ENCODE measurements at regions not wholly inside any gene's neighbourhood (a gene's known extent, or its start where the extent isn't known, plus 50 kb on each side); places are given as distances from the start of the nearest gene placed in this dataset.

- in situ Hi-C loops (cut with MboI; ENCODE audit: low pct_unique_long_range_greater_than_20kb, low sequenced_read_pairs), result no loop called here
- no peak for DNase-seq
Observed at GRCh38 chr4:14636563-14636962, 365.7 kb upstream of the CPEB2 start.

DNA sequence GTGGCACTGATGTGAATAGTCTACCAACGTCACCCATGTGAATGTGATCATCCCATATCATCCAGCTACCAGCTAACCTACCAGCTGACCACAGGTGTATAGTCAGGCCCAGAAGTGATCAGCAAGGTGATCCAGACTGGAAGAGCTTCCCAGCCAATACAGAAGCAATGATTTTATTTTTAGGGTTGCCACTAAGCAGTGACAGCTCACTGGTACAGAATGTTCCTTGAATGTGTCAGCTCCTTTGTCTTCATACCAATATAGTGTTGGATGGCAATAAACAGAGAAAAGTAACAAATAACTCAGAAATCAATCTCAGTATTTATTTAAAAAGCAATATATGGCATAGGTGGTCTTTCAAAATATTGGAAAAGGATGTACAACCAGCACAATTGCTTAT is 361.8 kb upstream of the CPEB2 start:
- DNase-seq, result no peak
- in situ Hi-C loops (cut with MboI; ENCODE audit: low pct_unique_long_range_greater_than_20kb, low sequenced_read_pairs), result no loop called here

DNA sequence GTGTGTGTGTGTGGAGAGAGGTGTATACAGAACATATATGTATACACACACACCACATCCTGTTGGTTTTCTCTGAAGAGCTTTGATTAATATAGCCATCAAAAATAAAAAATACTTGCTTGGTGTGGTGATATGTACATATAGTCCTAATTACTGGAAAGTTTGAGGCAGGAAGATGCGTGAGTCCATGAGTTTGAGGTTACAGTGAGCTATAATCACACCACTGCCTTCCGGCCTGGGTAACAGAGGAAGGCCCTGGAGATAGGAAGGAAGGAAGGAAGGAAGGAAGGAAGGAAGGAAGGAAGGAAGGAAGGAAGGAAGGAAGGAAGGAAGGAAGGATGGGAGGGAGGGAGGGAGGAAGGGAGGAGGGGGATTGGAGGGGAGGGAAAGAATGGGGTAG is 360.4 kb upstream of the CPEB2 start:
- no peak for DNase-seq
- in situ Hi-C loops (cut with MboI; ENCODE audit: low pct_unique_long_range_greater_than_20kb, low sequenced_read_pairs), result no loop called here

GRCh38 chr4:14644580-14645282 is 357.6 kb upstream of the CPEB2 start:
- in situ Hi-C loops (cut with MboI; ENCODE audit: low pct_unique_long_range_greater_than_20kb, low sequenced_read_pairs), result no loop called here
- DNase-seq, result no peak

- in situ Hi-C loops (cut with MboI; ENCODE audit: low pct_unique_long_range_greater_than_20kb, low sequenced_read_pairs), result no loop called here
- DNase-seq, result no peak
Observed at GRCh38 chr4:14646831-14647230, 355.4 kb upstream of the CPEB2 start.

DNA sequence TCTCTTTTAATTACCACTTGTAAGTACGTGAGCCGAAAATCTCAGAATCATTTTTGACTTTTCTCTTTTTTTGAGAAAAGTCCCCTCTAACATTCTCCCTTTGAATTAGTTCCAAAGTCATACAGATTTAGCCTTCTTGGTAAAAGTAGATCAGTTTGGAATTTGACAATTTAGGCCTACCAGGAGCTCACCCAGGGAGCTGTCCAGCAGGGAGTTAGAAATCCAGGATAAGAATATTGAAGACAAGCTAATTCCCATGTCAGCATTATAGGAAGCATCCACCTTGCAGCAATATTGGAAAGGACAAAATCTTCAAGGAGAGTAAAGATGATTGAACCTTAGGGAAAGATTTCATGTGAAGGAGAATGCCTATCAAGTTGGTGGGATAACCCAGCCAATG is 352.2 kb upstream of the CPEB2 start:
- no peak for DNase-seq
- in situ Hi-C loops (cut with MboI; ENCODE audit: low pct_unique_long_range_greater_than_20kb, low sequenced_read_pairs), result no loop called here

GRCh38 chr4:14652522-14652921 is 349.8 kb upstream of the CPEB2 start:
- in situ Hi-C loops (cut with MboI; ENCODE audit: low pct_unique_long_range_greater_than_20kb, low sequenced_read_pairs), result no loop called here

GRCh38 chr4:14653338-14653737 is 348.9 kb upstream of the CPEB2 start:
- in situ Hi-C loops (cut with MboI; ENCODE audit: low pct_unique_long_range_greater_than_20kb, low sequenced_read_pairs), result no loop called here
- DNase-seq, result no peak

More at GRCh38 chr4:14652522-14652921, 349.8 kb upstream of the CPEB2 start:
- DNase-seq, result no peak

DNA sequence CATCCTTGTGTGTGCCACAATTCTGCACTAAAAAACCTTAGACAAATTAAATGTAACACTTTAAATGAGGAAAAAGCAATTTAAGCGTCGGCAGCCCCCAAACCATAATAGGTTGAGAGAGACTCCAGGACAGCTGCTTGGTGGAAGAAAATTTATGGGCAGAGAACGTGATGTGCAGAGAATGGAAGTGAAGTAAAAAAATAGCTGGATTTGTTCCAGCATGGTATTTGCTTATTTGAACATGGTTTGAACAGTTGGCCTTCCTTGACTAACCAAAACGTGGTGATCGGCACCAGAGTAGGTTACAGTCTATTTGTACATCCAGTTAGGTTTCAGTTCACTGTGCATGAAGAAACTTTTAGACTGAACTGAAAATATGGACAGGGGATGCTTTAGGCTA is 343.0 kb upstream of the CPEB2 start:
- no peak for DNase-seq
- in situ Hi-C loops (cut with MboI; ENCODE audit: low pct_unique_long_range_greater_than_20kb, low sequenced_read_pairs), result no loop called here

- DNase-seq, result no peak
- in situ Hi-C loops (cut with MboI; ENCODE audit: low pct_unique_long_range_greater_than_20kb, low sequenced_read_pairs), result no loop called here
Observed at GRCh38 chr4:14667624-14668151, 334.6 kb upstream of the CPEB2 start.

DNA sequence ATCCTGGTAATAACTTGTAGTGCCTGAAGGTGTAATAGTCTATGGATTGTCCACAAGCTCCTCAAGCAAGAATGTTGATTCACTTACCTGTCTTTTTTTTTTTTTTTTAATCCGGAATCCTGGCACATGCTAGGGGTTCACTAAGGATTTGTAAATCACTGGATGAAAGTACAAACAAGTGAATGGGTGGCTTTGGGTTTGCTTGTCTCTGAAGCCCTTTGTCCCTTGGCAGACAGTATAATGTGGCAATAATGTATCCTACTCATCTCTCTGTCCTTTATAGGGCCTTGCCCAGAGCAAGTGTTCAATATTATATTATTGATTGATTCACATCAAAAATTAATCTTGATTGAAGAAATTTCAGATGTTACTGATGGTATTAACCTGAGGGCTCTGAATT is 334.0 kb upstream of the CPEB2 start:
- in situ Hi-C loops (cut with MboI; ENCODE audit: low pct_unique_long_range_greater_than_20kb, low sequenced_read_pairs), result no loop called here
- DNase-seq, result no peak

GRCh38 chr4:14669371-14669770 is 332.9 kb upstream of the CPEB2 start:
- DNase-seq, result no peak
- in situ Hi-C loops (cut with MboI; ENCODE audit: low pct_unique_long_range_greater_than_20kb, low sequenced_read_pairs), result no loop called here

- in situ Hi-C loops (cut with MboI; ENCODE audit: low pct_unique_long_range_greater_than_20kb, low sequenced_read_pairs), result no loop called here
Observed at GRCh38 chr4:14671146-14671545, 331.1 kb upstream of the CPEB2 start.

DNA sequence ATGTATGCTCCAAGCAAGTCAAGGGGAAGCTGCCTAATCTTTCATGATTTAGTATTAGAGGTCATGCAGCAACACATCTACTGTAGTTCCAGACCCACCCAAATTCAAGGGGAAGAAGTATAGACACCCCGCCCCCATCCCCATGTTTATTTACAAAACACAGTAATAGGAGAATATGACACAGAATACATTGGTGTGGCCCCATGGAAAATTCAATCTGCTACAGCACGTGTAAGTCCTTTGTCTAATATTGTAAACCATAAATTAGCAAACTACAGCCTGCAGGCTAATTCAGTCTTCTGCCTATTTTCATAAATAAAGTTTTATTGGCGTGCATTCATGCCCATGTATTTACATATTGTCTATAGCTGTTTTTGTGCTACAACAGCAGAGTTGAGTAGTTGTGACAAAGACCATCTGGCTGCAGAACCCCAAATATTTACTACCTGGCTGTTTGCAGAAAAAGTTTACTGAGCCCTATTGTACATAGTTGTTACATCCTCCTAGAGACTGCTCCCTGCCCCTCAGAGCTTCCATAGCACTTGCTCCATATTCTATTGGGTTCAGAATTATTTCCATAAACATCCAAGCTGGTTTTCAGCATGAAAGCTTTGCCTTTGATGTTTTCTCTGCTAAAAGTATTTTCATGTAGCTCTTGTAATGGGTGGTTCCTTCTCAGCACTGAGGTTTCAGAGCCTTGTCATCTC is 326.8 kb upstream of the CPEB2 start:
- no peak for DNase-seq
- in situ Hi-C loops (cut with MboI; ENCODE audit: low pct_unique_long_range_greater_than_20kb, low sequenced_read_pairs), result no loop called here

More at GRCh38 chr4:14671146-14671545, 331.1 kb upstream of the CPEB2 start:
- no peak for DNase-seq

DNA sequence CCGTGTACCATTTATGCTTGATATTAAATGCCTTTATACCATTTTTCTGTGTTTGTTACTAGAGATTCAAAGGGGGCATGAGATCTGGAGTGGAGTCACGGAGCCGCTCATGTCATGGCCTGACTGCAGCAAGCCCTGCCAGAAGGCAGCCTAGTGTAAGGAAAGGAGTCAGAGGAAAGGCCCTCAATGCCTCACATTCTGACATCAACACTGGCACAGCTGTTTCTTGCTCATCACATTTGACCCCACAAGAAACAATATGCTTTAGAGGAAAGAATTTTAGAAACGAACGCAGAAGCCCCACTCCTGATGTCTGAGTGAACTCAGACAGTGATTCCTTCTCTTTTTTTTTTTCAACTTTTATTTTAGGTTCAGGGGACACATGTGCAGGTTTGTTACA is 322.4 kb upstream of the CPEB2 start:
- in situ Hi-C loops (cut with MboI; ENCODE audit: low pct_unique_long_range_greater_than_20kb, low sequenced_read_pairs), result no loop called here
- DNase-seq, result no peak

DNA sequence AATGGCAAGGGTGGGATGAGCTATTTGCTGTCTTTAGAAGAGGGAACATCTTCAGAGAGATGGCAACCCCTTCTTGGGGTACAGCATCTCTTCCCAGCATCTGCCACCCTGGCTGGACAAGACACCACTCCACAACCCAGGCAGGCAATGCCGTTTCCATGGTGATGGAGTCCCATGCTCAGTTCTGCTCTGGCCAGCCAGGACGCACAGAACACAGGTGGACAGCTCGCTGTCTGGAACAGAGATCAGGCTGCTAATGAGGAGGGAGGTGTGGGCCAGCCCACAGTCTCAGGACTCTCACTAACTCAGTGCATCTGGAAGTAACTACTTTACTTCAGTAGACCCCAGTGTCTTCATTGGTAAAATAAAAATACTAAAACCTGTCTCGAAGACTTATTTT is 321.0 kb upstream of the CPEB2 start:
- no peak for DNase-seq
- in situ Hi-C loops (cut with MboI; ENCODE audit: low pct_unique_long_range_greater_than_20kb, low sequenced_read_pairs), result no loop called here

GRCh38 chr4:14693728-14694127 is 308.6 kb upstream of the CPEB2 start:
- no peak for DNase-seq
- in situ Hi-C loops (cut with MboI; ENCODE audit: low pct_unique_long_range_greater_than_20kb, low sequenced_read_pairs), result no loop called here

DNA sequence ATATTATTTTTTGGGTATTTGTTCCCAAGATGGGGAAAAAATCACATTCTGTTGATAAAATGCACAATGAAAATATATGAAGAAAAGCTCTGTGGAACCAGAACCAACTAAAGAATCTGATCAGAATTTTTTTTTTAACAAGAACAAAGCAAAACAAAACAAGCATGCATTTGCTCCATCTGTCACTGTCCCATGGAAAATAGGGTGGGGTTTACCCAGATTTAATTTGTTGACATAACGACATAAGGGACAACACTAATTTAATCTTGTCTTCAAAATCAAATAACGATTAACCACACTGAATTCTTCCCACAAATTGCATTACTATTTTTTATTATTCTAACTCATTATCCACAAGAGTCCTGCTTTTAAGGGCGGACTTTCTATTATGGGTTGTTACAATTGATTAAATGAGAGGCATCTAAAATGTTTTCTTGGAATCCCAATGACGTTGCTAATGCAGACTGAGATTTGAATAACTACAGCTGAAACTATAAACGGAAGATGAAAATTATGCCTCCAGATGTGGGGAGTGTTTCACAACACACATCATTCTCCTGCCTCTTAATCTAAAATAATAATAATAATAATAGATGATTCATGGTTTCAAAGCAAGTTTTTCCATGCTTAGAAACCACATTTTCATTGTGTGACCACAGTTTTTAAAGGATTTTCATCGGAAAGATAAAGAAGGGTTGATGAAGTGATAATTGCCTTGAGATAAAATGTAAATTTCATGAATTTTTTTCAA is 307.0 kb upstream of the CPEB2 start:
- DNase-seq, result no peak
- in situ Hi-C loops (cut with MboI; ENCODE audit: low pct_unique_long_range_greater_than_20kb, low sequenced_read_pairs), result no loop called here

GRCh38 chr4:14700083-14700482 is 302.2 kb upstream of the CPEB2 start:
- no peak for DNase-seq
- in situ Hi-C loops (cut with MboI; ENCODE audit: low pct_unique_long_range_greater_than_20kb, low sequenced_read_pairs), result no loop called here

DNA sequence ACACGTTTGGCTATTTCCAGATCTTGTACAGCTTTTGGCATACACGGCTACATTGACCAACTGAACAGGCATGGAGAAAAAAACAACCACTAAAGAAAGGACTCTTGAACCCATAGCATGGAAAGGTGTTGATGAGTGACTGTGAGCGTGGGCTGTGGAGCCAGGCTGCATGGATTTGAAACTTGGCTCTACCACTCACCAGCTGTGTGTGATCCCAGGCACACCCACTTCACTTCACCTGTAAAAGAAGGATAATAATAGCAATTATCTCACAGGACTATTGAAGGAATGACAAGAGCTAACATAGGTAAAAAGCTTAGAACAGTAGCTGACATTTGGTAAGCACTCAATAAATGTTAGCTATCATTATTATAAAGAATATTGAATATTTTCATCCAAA is 301.7 kb upstream of the CPEB2 start:
- in situ Hi-C loops (cut with MboI; ENCODE audit: low pct_unique_long_range_greater_than_20kb, low sequenced_read_pairs), result no loop called here
- no peak for DNase-seq

Data from KBM-7 (cell line).